OCI-LY3 (cell line): ENCODE measurements at regions not wholly inside any gene's neighbourhood (a gene's known extent, or its start where the extent isn't known, plus 50 kb on each side); places are given as distances from the start of the nearest gene placed in this dataset.

ENCODE experiments used
- H2AFZ ChIP-seq: fragments of 200-600, 300-600 bp; shearing (Covaris generic); 2 replicates; pipeline ENCODE4 v1.6.0; 2014; ENCODE audit warnings: antibody characterized with exemption, low read depth, low read length
- H3K27ac ChIP-seq: fragments of 200-600, 300-600 bp; sonication (generic); 2 replicates; pipeline ENCODE4 v1.5.1; 2014; ENCODE audit warnings: mild to moderate bottlenecking, low read length, moderate library complexity, mixed read lengths
- H3K27me3 ChIP-seq: fragments of 200-600, 300-600 bp; sonication (generic); 2 replicates; pipeline ENCODE4 v1.6.1; 2014; ENCODE audit warnings: low read depth, low read length, mixed read lengths
- H3K36me3 ChIP-seq: fragments of 200-600, 300-600 bp; sonication (generic); replicated peaks from 2 replicates; pipeline ENCODE3; 2014; ENCODE audit warnings: low read depth, low read length, mixed read lengths
- H3K4me1 ChIP-seq: fragments of 300-600, 200-600 bp; sonication (generic); 2 replicates; pipeline ENCODE4 v1.6.1; 2014; ENCODE audit warnings: low read length, mixed read lengths
- H3K4me2 ChIP-seq: fragments of 200-600, 300-600 bp; sonication (generic); 2 replicates; pipeline ENCODE4 v1.6.1; 2014; ENCODE audit warnings: low read length, mixed read lengths
- H3K4me3 ChIP-seq: fragments of 300-600, 200-600 bp; sonication (generic); 2 replicates; pipeline ENCODE4 v1.5.1; 2014; ENCODE audit warnings: antibody characterized with exemption, mild to moderate bottlenecking, low read length, moderate library complexity
- H3K79me2 ChIP-seq: fragments of 300-600, 200-600 bp; shearing (Covaris generic); 2 replicates; pipeline ENCODE4 v1.6.1; 2014; ENCODE audit warnings: mild to moderate bottlenecking, low read length, mixed read lengths
- H3K9ac ChIP-seq: fragments of 300-600, 200-600 bp; shearing (Covaris generic); 2 replicates; pipeline ENCODE4 v1.6.0; 2014; ENCODE audit warnings: mild to moderate bottlenecking, low read length, moderate library complexity
- H3K9me3 ChIP-seq: fragments of 200-600, 300-600 bp; shearing (Covaris generic); 2 replicates; pipeline ENCODE4 v1.6.1; 2014; ENCODE audit warnings: low read length, mixed read lengths; ENCODE audit not compliant: insufficient read depth
- H4K20me1 ChIP-seq: fragments of 200-600, 300-600 bp; sonication (generic); 2 replicates; pipeline ENCODE4 v1.6.1; 2016; ENCODE audit warnings: low read length, mixed read lengths; ENCODE audit not compliant: insufficient read depth
- EZH2phosphoT487 ChIP-seq: fragments of 200-600 bp; shearing (Covaris generic); IDR thresholded peaks from 2 replicates; pipeline ENCODE4 v1.6.1; 2018; ENCODE audit warnings: antibody characterized with exemption, mixed run types, low read depth
- TF ChIP-seq, protein P1 (sequence below): fragments of 200-600, 300-600 bp; sonication (generic); IDR thresholded peaks from 2 replicates; pipeline ENCODE4 v1.5.1; 2014; ENCODE audit warnings: antibody characterized with exemption, low read length, low read depth

DNA sequence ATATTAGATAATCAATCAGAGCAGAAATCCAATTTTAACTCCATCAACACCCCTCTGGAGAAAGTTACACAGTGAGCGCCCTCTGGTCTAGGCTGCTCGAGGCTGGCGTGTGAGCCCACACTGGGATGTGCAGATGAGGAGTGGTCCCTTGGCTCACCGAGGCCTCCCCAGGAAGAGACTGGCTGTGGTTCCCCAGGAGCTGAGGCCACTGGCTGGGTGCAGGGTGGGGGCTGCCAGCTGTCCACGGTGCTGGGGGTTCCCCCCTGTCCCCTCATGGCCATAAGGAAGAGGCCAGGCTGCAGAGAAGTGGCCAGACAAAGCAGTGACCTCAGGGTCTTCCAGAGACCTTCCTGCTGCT lies 750.7 kb downstream of the BRD1 start:
- TF ChIP-seq, protein P1, sequence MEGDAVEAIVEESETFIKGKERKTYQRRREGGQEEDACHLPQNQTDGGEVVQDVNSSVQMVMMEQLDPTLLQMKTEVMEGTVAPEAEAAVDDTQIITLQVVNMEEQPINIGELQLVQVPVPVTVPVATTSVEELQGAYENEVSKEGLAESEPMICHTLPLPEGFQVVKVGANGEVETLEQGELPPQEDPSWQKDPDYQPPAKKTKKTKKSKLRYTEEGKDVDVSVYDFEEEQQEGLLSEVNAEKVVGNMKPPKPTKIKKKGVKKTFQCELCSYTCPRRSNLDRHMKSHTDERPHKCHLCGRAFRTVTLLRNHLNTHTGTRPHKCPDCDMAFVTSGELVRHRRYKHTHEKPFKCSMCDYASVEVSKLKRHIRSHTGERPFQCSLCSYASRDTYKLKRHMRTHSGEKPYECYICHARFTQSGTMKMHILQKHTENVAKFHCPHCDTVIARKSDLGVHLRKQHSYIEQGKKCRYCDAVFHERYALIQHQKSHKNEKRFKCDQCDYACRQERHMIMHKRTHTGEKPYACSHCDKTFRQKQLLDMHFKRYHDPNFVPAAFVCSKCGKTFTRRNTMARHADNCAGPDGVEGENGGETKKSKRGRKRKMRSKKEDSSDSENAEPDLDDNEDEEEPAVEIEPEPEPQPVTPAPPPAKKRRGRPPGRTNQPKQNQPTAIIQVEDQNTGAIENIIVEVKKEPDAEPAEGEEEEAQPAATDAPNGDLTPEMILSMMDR: no peak
- no peak for TF ChIP-seq EZH2phosphoT487

DNA sequence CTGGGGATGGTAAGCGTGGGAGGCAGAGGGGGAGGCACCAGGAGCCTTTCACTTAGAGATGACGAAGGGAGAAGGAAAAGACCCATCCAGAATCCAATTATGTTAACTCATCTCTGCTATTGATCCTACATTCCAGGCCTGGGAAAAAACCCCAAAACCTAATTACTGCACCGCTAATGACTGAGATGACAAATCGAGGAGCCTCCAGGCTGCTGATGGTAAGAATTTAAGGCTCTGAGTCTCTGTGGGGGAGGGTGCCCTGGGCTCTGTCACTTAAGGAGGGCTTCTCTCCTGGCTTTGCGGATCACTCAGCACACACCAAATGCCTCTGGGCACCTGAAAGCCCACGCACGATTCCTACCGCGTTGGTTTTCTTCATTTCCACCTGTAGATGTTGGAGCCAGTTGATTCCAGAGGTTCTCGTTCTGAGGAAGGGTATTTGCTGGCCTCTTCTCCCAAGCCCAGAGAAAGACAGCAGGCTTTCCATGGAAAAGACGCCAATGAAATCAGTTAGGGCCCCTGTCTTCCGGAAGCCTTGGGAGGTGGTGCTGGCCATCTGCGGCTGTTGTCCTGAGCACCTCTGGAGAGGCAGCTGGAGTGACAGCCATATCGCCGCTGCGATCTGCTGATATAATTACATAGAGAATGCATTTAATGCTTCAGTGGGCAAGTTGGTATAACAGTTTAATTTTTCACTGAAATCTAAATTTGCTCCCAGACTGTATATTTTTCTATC lies 751.2 kb downstream of the BRD1 start:
- Histone ChIP-seq H3K9ac (no peak overlapping the region), H3K27ac (no peak overlapping the region), H4K20me1 (no peaks in the 10 kb centered on the region), H3K4me3 (no peak overlapping the region), H3K9me3 (no peaks in the 10 kb centered on the region), H2AFZ (no peak overlapping the region), H3K36me3 (no peaks in the 10 kb centered on the region), H3K4me1 (no peaks in the 10 kb centered on the region), H3K79me2 (no peaks in the 10 kb centered on the region), H3K27me3 (no peaks in the 10 kb centered on the region), H3K4me2 (no peak overlapping the region)
- TF ChIP-seq, protein P1: no peak
- TF ChIP-seq EZH2phosphoT487: no peak

More for the DNA sequence above, 750.7 kb downstream of the BRD1 start:
- Histone ChIP-seq H3K27ac (no peak overlapping the region), H3K4me1 (no peaks in the 10 kb centered on the region), H3K9ac (no peak overlapping the region), H3K27me3 (no peaks in the 10 kb centered on the region), H3K4me3 (no peak overlapping the region), H2AFZ (no peak overlapping the region), H4K20me1 (no peaks in the 10 kb centered on the region), H3K4me2 (no peak overlapping the region), H3K79me2 (no peaks in the 10 kb centered on the region), H3K36me3 (no peaks in the 10 kb centered on the region), H3K9me3 (no peaks in the 10 kb centered on the region)

DNA sequence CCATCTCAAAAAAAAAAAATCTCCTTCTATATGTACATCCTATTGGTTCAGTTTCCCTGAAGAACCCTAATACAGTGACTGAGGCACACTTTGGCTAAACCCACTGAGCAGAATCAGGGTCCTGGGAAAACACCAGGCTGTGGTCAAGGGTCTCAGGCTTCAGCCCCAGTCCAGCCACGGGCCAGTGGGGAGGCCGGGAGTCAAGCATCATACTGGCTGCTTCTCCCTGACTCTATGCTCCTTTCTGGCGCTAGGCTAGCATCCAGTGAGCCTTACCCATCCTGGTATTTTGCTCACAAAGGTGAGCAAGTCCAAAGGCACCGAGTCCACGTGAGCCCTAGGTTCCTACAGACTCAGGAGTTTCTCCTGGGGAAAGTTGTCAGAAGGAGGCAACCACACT lies 752.5 kb downstream of the BRD1 start:
- no peaks in the 10 kb centered on the region for H4K20me1 ChIP-seq
- H3K27me3 ChIP-seq: no peaks in the 10 kb centered on the region
- H3K36me3 ChIP-seq: no peaks in the 10 kb centered on the region
- no peak overlapping the region for H2AFZ ChIP-seq
- TF ChIP-seq, protein P1: no peak
- H3K9ac ChIP-seq: no peak overlapping the region
- no peak overlapping the region for H3K27ac ChIP-seq
- no peak overlapping the region for H3K4me2 ChIP-seq
- no peaks in the 10 kb centered on the region for H3K9me3 ChIP-seq
- no peaks in the 10 kb centered on the region for H3K79me2 ChIP-seq
- no peak overlapping the region for H3K4me3 ChIP-seq
- H3K4me1 ChIP-seq: no peaks in the 10 kb centered on the region

DNA sequence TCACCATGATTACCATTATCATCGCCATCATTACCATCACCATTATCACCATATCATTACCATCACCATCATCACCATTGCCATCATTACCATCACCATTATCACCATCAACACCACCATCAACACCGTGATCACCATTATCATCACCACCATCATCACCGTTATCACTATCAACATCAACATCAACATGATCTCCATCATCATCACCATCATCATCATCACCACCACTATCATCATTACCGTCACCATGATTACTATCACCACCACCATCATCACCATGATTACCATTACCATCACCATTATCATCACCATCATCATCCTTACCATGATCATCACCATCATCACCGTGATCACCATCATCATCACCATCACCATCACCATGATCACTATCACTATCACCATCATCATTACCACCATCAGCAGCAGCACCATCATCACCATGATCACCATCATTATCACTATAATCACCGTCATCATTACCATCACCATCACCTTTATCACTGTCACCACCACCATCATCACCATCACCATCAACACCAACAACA lies 753.7 kb downstream of the BRD1 start:
- no peak overlapping the region for H3K4me3 ChIP-seq
- no peak overlapping the region for H2AFZ ChIP-seq
- no peaks in the 10 kb centered on the region for H4K20me1 ChIP-seq
- no peaks in the 10 kb centered on the region for H3K36me3 ChIP-seq
- H3K79me2 ChIP-seq: no peaks in the 10 kb centered on the region
- no peaks in the 10 kb centered on the region for H3K4me1 ChIP-seq
- H3K27me3 ChIP-seq: no peaks in the 10 kb centered on the region
- no peak overlapping the region for H3K27ac ChIP-seq
- H3K9me3 ChIP-seq: no peaks in the 10 kb centered on the region
- H3K9ac ChIP-seq: no peak overlapping the region
- no peak overlapping the region for H3K4me2 ChIP-seq
- no peak for TF ChIP-seq EZH2phosphoT487
- TF ChIP-seq, protein P1: no peak
